Kidney glomerular epithelial cell (primary cell): ENCODE measurements at regions not wholly inside any gene's neighbourhood (a gene's known extent, or its start where the extent isn't known, plus 50 kb on each side); places are given as distances from the start of the nearest gene placed in this dataset.
A peak's percentile ranks its signal among the peaks of the same experiment; 100 is the strongest.
"Not testable (repeated sequence)": the region's sequence is repeated elsewhere in the genome, so short reads cannot be mapped to it uniquely, and the experiment has no call there.

Experiments used
- DNase-seq: peaks from one replicate; lab custom pipeline; 2025; lab: John Stamatoyannopoulos, UW

- DNase-seq: no peak
Observed at GRCh38 chrX:78603908-78604307, 55.2 kb downstream of the RTL3 start.

GRCh38 chrX:78595901-78596502, 63.1 kb downstream of the RTL3 start:
- no peak for DNase-seq

DNA sequence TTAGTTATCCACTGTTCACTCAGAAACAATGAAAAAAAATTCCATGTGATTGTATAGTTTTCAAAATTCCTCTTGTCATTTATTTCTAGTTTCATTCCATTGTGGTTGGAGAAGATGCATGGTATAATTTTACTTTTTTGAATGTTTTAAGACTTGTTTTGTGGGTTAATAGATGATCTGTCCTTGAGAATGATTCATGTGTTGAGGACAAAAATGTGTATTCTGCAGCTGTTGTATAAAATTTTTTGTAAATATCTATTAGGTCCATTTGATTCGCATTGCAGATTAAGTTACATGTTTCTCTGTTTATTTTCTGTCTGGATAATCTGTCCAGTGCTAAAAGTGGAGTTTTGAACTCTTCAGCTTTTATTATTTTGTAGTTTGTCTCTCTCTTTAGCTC, 65.4 kb downstream of the RTL3 start:
- no peak for DNase-seq

- no peak for DNase-seq
Observed at GRCh38 chrX:78592030-78592429, 67.1 kb downstream of the RTL3 start.

DNA sequence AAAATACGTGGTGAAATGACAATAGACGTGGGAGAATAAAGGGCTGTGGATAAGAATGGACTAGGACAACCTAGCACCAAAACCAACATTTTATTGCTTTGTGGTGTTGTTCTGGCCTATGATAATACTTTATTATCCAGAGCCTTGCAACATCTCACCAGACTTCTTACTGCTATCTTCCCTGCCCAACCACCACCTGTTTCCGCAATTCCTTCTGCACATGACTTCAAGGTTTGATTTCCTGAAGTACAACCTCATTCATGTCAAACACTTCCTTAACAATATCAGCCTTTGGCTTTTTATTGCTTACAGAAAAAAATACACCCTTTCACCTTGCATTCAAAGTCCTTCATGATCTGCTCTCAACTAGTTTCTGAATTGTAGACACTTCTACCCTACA, 84.8 kb downstream of the RTL3 start:
- DNase-seq: no peak

DNA sequence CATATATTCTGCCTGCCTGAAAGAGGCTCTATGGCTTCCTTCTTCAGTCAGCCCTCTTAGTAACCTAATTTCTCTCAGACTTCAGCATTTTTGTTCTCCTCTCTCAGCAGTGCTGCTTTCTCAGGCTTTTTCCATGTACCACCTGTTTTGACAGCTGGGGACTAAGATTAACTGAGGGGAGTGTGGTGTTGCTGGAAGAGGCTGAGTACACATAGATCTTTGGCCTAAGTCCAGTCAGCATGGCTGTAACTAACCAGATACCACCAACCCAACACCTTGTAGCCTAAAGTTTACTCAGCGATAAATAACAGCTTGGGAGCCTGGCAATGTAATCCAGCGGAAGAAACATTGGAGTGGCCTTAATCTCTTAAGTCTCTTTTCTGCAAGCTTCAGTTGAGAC, 85.5 kb downstream of the RTL3 start:
- DNase-seq: no peak

GRCh38 chrX:78571849-78572248, 87.3 kb downstream of the RTL3 start:
- no peak for DNase-seq

GRCh38 chrX:78555401-78555980, 103.6 kb downstream of the RTL3 start:
- DNase-seq: peak; percentile 0

DNA sequence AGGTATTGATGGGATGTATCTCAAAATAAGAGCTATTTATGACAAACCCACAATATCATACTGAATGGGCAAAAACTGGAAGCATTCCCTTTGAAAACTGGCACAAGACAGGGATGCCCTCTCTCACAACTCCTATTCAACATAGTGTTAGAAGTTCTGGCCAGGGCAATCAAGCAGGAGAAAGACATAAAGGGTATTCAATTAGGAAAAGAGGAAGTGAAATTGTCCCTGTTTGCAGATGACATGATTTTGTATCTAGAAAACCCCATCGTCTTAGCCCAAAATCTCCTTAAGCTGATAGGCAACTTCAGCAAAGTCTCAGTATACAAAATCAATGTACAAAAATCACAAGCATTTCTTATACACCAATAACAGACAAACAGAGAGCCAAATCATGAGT, 106.5 kb downstream of the RTL3 start:
- DNase-seq: not testable (repeated sequence)

DNA sequence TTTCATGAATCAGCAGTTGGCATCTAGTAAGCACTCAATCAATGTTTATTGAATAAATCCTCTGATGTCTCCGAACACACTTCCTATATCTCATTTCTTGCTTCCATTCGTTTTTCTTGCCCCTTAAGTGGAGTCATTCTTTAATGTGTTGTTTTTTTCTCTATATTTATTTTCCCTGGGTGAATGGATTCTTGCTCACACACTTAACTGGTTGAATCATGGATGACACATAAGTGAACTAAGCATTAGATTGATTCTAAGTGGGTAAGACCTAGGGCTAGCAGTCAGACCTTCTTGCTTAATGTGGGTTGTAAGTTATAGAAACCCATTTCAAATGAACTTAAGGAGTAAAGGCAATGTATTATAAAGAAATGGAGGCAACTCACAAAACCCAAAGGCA, 111.1 kb downstream of the RTL3 start:
- DNase-seq: peak; percentile 49

DNA sequence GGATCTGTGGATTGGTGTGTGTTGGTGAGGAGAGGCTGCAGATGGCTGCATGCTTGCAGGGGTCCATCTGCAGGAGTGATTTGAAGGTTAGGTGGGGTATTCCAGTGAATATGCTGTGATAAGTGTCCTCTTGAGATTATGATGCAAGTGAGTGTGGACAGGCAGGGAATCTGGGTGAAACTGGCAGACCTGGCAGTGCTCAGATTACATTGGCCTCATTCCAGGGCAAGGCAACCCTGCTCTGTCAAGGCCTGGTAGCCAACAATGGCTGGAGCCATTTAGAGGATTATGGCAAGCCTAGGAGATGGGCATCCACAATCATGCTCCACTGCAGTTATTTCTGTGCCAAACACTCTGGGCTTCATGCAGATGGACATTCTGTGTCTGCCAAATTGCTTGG, 113.9 kb downstream of the RTL3 start:
- DNase-seq: no peak

DNA sequence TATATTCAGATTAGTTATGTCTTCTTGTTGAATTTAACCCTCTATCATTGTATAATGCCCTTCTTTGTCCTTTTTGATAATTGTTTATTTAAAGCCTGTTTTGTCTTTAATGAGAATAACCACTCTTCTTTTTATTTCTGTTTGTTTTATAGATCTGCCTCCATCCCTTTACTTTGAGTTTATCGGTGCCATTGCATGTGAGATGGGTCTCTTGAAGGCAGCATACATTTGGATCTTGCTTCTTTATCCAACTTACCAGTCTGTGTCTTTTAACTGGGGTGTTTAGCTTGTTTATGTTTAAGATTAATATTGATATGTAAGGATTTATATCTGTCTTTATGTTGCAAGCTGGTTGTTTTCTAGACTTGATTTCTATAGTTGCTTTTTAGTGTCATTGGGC, 115.8 kb downstream of the RTL3 start:
- DNase-seq: no peak

GRCh38 chrX:78540171-78540570, 119.0 kb downstream of the RTL3 start:
- no peak for DNase-seq

GRCh38 chrX:78534221-78534620, 124.9 kb downstream of the RTL3 start:
- DNase-seq: no peak

GRCh38 chrX:78532363-78532762, 126.8 kb downstream of the RTL3 start:
- no peak for DNase-seq

- no peak for DNase-seq
Observed at GRCh38 chrX:78527818-78528217, 131.3 kb downstream of the RTL3 start.

GRCh38 chrX:78527263-78527662, 131.9 kb downstream of the RTL3 start:
- DNase-seq: peak; percentile 27

DNA sequence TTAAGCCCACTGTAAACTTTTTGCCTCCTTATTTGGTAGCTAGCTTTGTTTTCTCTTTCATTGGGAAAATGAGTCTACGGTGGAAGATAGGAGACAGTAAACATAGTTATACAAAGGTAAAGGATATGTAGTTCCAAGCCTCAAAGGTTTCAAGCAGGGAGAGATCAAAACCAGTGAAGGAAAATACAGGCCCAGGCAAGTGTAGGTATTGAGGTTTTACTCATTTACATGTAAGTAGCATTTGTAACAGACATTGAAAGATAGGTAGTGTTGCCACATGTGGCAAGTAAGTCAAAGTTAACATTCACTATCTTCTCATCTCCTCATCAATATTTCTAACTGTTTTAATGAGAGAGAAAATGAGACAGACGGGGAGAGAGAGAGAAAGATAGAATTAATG, 136.5 kb downstream of the RTL3 start:
- no peak for DNase-seq

DNA sequence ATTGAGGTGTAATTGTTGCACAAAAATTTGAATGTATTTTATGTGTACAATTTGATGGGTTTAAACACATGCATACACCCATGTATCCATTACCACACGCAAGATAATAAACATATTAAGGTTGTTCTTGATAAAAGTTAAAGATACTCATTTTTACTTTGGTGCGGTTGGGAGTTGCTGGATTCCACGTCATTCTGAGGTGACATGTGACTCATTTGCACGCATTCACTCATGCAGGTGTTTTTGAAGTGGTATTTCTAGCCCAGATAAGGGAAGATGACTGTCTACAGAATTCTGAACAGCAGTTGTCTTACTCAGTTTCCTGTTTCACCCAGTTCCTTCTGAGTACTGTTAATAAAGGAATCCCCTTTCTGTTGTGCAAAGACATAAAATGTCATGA, 142.0 kb downstream of the RTL3 start:
- DNase-seq: peak; percentile 10

DNA sequence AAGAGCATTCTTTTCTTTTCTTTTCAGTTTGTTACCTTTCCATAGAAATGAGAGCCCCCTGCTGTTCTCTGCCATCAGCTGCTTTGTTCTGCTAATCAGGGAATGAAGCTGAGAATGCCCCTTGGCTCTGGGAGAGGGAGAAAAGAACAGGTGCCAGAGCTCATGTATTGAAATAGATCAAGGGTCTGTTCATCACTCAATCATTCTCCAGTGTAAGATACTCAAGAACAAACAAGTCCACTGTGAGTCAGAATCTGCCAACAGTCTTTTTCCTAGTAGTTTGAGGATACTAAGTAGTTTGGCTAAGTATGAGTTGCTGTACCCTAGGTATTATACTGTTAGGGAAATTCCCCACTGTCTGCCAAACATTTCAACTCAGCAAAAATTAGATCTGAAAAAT, 144.3 kb downstream of the RTL3 start:
- DNase-seq: peak; percentile 10

- DNase-seq: peak; percentile 7
Observed at GRCh38 chrX:78513971-78514738, 145.0 kb downstream of the RTL3 start.

DNA sequence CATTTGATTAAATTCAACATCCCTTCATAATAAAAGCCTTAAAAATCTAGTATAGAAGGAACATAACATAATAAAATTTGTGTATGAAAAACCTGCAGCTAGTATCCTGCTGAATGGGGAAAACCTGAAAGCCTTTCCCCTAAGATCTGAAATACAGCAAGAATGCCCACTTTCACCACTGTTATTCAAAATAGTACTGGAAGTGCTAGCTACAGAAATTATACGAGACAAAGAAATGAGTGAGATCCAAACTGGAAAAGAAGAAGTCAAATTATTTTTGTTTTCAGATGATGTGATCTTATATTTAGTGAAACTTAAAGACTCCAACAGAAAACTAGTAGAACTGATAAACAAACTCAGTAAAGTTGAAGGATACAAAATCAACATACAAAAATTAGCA, 152.9 kb downstream of the RTL3 start:
- no peak for DNase-seq

- no peak for DNase-seq
Observed at GRCh38 chrX:78496483-78496882, 162.6 kb downstream of the RTL3 start.

- DNase-seq: no peak
Observed at GRCh38 chrX:78493180-78493579, 165.8 kb upstream of the CYSLTR1 start.
